Activated CD4-positive, alpha-beta memory T cell treated with anti-CD3 and anti-CD28 coated beads, Interleukin-2, amount 10 ng/mL, durations not matched to agents 7 days and 5 days (primary cell): ENCODE measurements at regions not wholly inside any gene's neighbourhood (a gene's known extent, or its start where the extent isn't known, plus 50 kb on each side); places are given as distances from the start of the nearest gene placed in this dataset.
A peak's percentile ranks its signal among the peaks of the same experiment; 100 is the strongest.

Experiments
- CTCF ChIA-PET: fragments of 350-600 bp; sonication (Branson Sonifier 250); formaldehyde crosslinking; loops from one replicate; lab custom pipeline; 2021; ENCODE audit warnings: antibody characterized with exemption, inconsistent platforms; lab: Charles Lee
- POLR2A ChIA-PET: fragments of 350-600 bp; sonication (Branson Sonifier 250); formaldehyde crosslinking; loops from one replicate; lab custom pipeline; 2021; ENCODE audit warnings: antibody characterized with exemption; lab: Charles Lee
- DNase-seq: peaks from one replicate; pipeline ENCODE4 v3.0.0-alpha.2; 2020
- H3K27ac Mint-ChIP-seq: one replicate; pipeline ENCODE4 v1.8.0; 2021; ENCODE audit warnings: mild to moderate bottlenecking, mixed read lengths
- H3K27me3 Mint-ChIP-seq: one replicate; pipeline ENCODE4 v1.8.0; 2021; ENCODE audit warnings: mixed read lengths
- H3K36me3 Mint-ChIP-seq: one replicate; pipeline ENCODE4 v1.8.0; 2021; ENCODE audit warnings: low read depth, mixed read lengths
- H3K4me1 Mint-ChIP-seq: one replicate; pipeline ENCODE4 v1.8.0; 2021; ENCODE audit warnings: mixed read lengths
- H3K4me3 Mint-ChIP-seq: one replicate; pipeline ENCODE4 v1.8.0; 2021; ENCODE audit warnings: mild to moderate bottlenecking, mixed read lengths
- H3K9me3 Mint-ChIP-seq: one replicate; pipeline ENCODE4 v1.8.0; 2021; ENCODE audit warnings: mixed read lengths

DNA sequence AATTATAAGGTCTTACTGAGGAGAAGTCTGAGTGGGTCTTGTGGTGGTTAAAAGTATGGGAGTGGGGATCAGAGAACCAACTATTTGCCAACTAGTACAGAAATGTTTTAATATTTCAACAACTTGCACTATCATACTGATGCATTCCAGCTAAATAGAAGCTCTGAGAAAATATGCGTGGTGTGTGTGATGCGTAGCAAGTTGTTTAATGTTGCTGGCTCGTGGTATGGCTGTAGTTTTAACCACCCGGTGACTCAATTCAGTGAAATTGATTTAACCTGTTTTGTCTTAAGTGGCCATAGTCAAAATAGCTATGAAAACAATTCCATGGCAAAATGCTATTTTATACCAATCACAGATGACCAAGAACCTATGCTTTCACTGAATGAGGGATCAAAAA lies 176.5 kb upstream of the SLC24A2 start:
- Mint-ChIP-seq H3K4me3 (no peak overlapping the region), H3K27me3 (peaks cover 7% of the 10 kb centered on the region), H3K27ac (no peak overlapping the region), H3K9me3 (peaks cover 2% of the 10 kb centered on the region), H3K36me3 (peaks cover 2% of the 10 kb centered on the region), H3K4me1 (no peaks in the 10 kb centered on the region)
- ChIA-PET CTCF (interaction anchor here (1.8 kb wide), 1 partner anchor 18 kb away, joined by 5 read pairs; no protein-coding TSS in a partner anchor), POLR2A (no interaction called here)
- no peak for DNase-seq

DNA sequence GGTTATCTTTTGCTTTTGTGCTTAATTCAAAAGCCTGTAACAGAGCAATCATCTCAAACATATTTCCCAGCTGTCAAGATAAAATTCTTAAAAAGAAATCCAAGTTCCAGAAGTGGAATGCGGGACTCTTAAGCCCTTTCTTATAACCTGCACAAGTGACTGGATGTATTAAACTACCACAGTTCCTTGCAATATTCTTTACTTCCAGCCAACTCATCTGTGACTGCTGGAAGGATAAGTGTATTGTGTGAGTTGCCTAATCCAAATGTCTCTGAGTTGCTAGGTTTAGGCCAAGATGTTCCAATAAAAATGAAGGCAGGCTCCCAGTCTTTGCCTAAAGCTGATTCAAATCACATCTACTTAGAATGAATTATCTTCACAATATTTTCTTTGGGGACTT lies 159.2 kb upstream of the SLC24A2 start:
- H3K36me3 Mint-ChIP-seq = no peaks in the 10 kb centered on the region
- CTCF ChIA-PET = interaction anchor here (0.7 kb wide), 1 partner anchor 676 kb away, joined by 3 read pairs; no protein-coding TSS in a partner anchor
- POLR2A ChIA-PET = no interaction called here
- peaks cover under 1% of the 10 kb centered on the region for H3K9me3 Mint-ChIP-seq
- no peak overlapping the region for H3K27ac Mint-ChIP-seq
- DNase-seq = no peak
- H3K27me3 Mint-ChIP-seq = peaks cover 5% of the 10 kb centered on the region
- peaks cover 10% of the 10 kb centered on the region for H3K4me1 Mint-ChIP-seq
- no peak overlapping the region for H3K4me3 Mint-ChIP-seq

GRCh38 chr9:19946441-19947109 lies 157.7 kb upstream of the SLC24A2 start:
- Mint-ChIP-seq H3K4me3 (no peak overlapping the region), H3K9me3 (no peaks in the 10 kb centered on the region), H3K4me1 (peaks cover 10% of the 10 kb centered on the region), H3K27ac (no peak overlapping the region), H3K27me3 (peaks cover 4% of the 10 kb centered on the region), H3K36me3 (no peaks in the 10 kb centered on the region)
- ChIA-PET CTCF (interaction anchor here (0.7 to 1.9 kb wide), 14 partner anchors 9 to 938 kb away, joined by 3 to 10 read pairs (median 4); partner anchors contain the start of gene MLLT3), POLR2A (interaction anchor here (0.8 to 1.6 kb wide), 3 partner anchors 63 to 676 kb away, joined by 3 to 7 read pairs (median 3); partner anchors contain the start of gene MLLT3)
- peak; percentile 34 for DNase-seq

- H3K4me3 Mint-ChIP-seq = no peak overlapping the region
- ChIA-PET POLR2A (no interaction called here), CTCF (no interaction called here)
- no peaks in the 10 kb centered on the region for H3K9me3 Mint-ChIP-seq
- peaks cover 4% of the 10 kb centered on the region for H3K27me3 Mint-ChIP-seq
- no peaks in the 10 kb centered on the region for H3K36me3 Mint-ChIP-seq
- peaks cover 6% of the 10 kb centered on the region for H3K4me1 Mint-ChIP-seq
- no peak overlapping the region for H3K27ac Mint-ChIP-seq
- DNase-seq = no peak
These were observed 153.0 kb upstream of the SLC24A2 start for GRCh38 chr9:19941874-19942273.

DNA sequence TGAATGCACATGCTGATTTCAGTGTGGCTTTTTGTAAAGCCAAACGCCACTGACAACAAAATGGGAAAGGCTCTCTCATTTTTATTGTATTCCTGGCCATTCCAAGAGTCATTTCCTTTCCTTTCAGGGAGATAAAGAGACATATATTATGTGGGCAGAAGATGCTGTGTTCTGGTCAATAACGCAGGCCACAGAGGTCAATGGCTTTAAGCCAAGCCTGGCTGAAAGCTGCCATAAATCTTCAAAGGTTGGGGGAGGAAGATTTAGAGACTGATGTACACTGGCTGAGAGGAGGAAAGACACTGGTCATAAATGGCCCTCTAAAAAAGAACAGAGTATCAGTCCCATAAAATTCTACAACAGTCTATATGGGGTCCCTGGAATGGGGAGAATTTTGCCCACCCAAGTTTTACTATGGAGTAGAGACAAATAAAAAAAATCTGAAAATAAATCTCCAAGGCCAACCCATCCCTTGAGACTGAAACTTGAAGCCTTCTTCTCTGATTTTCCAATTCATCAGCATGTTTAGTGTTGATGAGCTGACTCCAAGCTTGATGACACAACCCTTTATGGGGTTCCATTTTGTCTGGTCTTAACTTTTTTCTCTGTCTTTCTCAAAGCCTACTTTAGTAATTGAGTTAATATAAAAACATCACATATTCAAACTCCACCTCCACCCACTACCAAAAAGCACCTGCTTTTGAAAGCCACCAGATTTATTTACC lies 152.1 kb upstream of the SLC24A2 start:
- ChIA-PET CTCF (no interaction called here), POLR2A (no interaction called here)
- H3K27ac Mint-ChIP-seq = no peak overlapping the region

GRCh38 chr9:19939734-19940278 lies 151.0 kb upstream of the SLC24A2 start:
- DNase-seq = no peak
- Mint-ChIP-seq H3K36me3 (no peaks in the 10 kb centered on the region), H3K4me1 (no peaks in the 10 kb centered on the region), H3K27ac (no peak overlapping the region), H3K4me3 (no peak overlapping the region), H3K9me3 (no peaks in the 10 kb centered on the region), H3K27me3 (peaks cover 2% of the 10 kb centered on the region)
- ChIA-PET POLR2A (no interaction called here), CTCF (interaction anchor here (1.0 kb wide), 1 partner anchor 12 kb away, joined by 8 read pairs; no protein-coding TSS in a partner anchor)

More for the DNA sequence above, 152.1 kb upstream of the SLC24A2 start:
- no peaks in the 10 kb centered on the region for H3K4me1 Mint-ChIP-seq
- no peaks in the 10 kb centered on the region for H3K9me3 Mint-ChIP-seq
- no peak for DNase-seq
- peaks cover 4% of the 10 kb centered on the region for H3K27me3 Mint-ChIP-seq
- no peak overlapping the region for H3K4me3 Mint-ChIP-seq
- no peaks in the 10 kb centered on the region for H3K36me3 Mint-ChIP-seq

- CTCF ChIA-PET = no interaction called here
- DNase-seq = no peak
- H3K4me3 Mint-ChIP-seq = no peak overlapping the region
- H3K27me3 Mint-ChIP-seq = no peaks in the 10 kb centered on the region
- H3K27ac Mint-ChIP-seq = no peak overlapping the region
- peaks cover 4% of the 10 kb centered on the region for H3K4me1 Mint-ChIP-seq
- POLR2A ChIA-PET = no interaction called here
- H3K9me3 Mint-ChIP-seq = no peaks in the 10 kb centered on the region
- H3K36me3 Mint-ChIP-seq = no peaks in the 10 kb centered on the region
These were observed 150.3 kb upstream of the SLC24A2 start for GRCh38 chr9:19938990-19939733.

- DNase-seq = no peak
- no peaks in the 10 kb centered on the region for H3K27me3 Mint-ChIP-seq
- H3K9me3 Mint-ChIP-seq = no peaks in the 10 kb centered on the region
- H3K36me3 Mint-ChIP-seq = no peaks in the 10 kb centered on the region
- H3K4me1 Mint-ChIP-seq = peaks cover 10% of the 10 kb centered on the region
- ChIA-PET CTCF (interaction anchor here (0.9 kb wide), 1 partner anchor 10 kb away, joined by 3 read pairs; no protein-coding TSS in a partner anchor), POLR2A (no interaction called here)
- no peak overlapping the region for H3K27ac Mint-ChIP-seq
- no peak overlapping the region for H3K4me3 Mint-ChIP-seq
These were observed 148.3 kb upstream of the SLC24A2 start for GRCh38 chr9:19937121-19937520.

DNA sequence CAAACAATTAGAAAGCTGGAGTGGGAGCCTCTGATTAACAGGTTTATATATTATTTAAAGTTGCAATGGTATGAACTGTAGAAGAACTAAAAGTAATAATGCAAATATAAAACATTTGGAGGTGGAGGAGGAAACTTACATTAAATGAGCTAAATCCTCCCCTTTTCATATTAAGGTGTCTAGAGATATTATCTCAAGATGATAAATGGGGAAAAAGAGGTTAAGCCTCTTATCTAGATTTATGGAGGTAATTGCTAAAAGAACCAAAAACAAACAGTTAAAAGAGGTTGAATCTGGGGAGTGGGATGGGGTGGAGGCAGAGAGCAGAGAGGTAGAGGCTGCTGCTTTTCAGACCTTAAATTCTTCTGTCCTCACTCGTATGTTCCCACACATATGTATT lies 147.8 kb upstream of the SLC24A2 start:
- no peaks in the 10 kb centered on the region for H3K27me3 Mint-ChIP-seq
- CTCF ChIA-PET = interaction anchor here (0.6 kb wide), 1 partner anchor 10 kb away, joined by 3 read pairs; no protein-coding TSS in a partner anchor
- no peaks in the 10 kb centered on the region for H3K9me3 Mint-ChIP-seq

GRCh38 chr9:19935422-19935821 lies 146.6 kb upstream of the SLC24A2 start:
- CTCF ChIA-PET = interaction anchor here (0.7 to 1.4 kb wide), 3 partner anchors 9 to 673 kb away, joined by 3 to 4 read pairs (median 4); no protein-coding TSS in a partner anchor
- Mint-ChIP-seq H3K27me3 (no peaks in the 10 kb centered on the region), H3K4me3 (no peak overlapping the region), H3K36me3 (no peaks in the 10 kb centered on the region), H3K27ac (no peak overlapping the region), H3K4me1 (peaks cover 10% of the 10 kb centered on the region), H3K9me3 (no peaks in the 10 kb centered on the region)
- DNase-seq = no peak
- POLR2A ChIA-PET = no interaction called here

More for the DNA sequence above, 147.8 kb upstream of the SLC24A2 start:
- no peak for DNase-seq
- Mint-ChIP-seq H3K4me1 (peaks cover 10% of the 10 kb centered on the region), H3K27ac (no peak overlapping the region), H3K4me3 (no peak overlapping the region), H3K36me3 (no peaks in the 10 kb centered on the region)
- POLR2A ChIA-PET = no interaction called here

GRCh38 chr9:19934301-19934871 lies 145.5 kb upstream of the SLC24A2 start:
- CTCF ChIA-PET = interaction anchor here (1.4 kb wide), 1 partner anchor 12 kb away, joined by 4 read pairs; no protein-coding TSS in a partner anchor
- Mint-ChIP-seq H3K27ac (no peak overlapping the region), H3K4me1 (peaks cover 10% of the 10 kb centered on the region), H3K9me3 (no peaks in the 10 kb centered on the region), H3K27me3 (no peaks in the 10 kb centered on the region), H3K4me3 (peak overlapping the region; percentile 49), H3K36me3 (no peaks in the 10 kb centered on the region)
- POLR2A ChIA-PET = no interaction called here
- no peak for DNase-seq

- no peak overlapping the region for H3K4me3 Mint-ChIP-seq
- ChIA-PET POLR2A (no interaction called here), CTCF (no interaction called here)
- H3K4me1 Mint-ChIP-seq = peaks cover 31% of the 10 kb centered on the region
- H3K27ac Mint-ChIP-seq = no peak overlapping the region
- H3K36me3 Mint-ChIP-seq = no peaks in the 10 kb centered on the region
- no peak for DNase-seq
- no peaks in the 10 kb centered on the region for H3K9me3 Mint-ChIP-seq
- no peaks in the 10 kb centered on the region for H3K27me3 Mint-ChIP-seq
These were observed 142.5 kb upstream of the SLC24A2 start for GRCh38 chr9:19931098-19931890.
